ENCODE measurements at regions not wholly inside any gene's neighbourhood (a gene's known extent, or its start where the extent isn't known, plus 50 kb on each side); places are given as distances from the start of the nearest gene placed in this dataset.

DNA sequence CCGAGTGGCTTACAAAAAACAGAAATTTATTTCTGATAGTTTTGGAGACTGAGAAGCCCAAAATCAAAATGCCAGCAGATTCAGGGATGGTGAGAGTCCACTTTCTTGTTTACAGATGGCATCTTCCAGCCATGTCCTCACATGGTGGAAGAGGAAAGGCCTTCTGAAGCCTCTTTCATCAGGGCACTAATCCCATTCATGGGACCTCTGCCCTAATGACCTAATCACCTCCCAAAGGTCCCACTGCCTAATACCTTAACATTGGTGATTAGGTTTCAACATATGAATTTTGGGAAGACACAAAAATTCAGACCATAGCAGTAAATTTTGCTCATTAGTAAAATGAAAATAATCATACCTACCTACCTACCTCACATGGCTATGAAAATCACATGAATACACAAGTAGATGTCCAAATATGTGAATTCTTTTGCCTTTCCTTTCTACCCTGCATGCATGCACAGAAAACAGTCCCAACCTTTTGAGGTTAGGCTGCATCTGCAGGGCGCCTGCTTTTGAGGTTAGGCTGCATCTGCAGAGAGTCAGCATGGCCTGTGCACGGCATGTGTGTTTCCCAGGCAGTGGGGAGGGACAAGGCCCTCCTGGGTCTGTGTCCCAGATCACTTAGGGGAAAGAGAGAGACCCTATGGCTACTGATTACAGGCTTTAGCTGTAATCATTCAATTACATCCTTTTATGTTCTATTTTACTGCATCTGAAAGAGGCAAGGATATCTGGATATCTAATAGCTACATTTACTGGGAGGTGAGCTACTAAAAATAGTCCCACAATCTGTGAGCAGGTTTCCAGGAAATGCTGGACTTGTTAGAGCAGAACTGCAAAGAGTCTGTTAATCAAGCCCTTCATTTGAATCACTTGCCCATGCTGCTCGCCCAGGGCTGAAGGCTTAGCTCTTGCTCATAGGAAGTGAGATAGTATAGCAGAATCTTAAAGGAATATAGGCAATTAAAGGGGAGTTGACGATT lies 497.7 kb upstream of the MARCKS start:
- TF ChIP-seq, protein P1, sequence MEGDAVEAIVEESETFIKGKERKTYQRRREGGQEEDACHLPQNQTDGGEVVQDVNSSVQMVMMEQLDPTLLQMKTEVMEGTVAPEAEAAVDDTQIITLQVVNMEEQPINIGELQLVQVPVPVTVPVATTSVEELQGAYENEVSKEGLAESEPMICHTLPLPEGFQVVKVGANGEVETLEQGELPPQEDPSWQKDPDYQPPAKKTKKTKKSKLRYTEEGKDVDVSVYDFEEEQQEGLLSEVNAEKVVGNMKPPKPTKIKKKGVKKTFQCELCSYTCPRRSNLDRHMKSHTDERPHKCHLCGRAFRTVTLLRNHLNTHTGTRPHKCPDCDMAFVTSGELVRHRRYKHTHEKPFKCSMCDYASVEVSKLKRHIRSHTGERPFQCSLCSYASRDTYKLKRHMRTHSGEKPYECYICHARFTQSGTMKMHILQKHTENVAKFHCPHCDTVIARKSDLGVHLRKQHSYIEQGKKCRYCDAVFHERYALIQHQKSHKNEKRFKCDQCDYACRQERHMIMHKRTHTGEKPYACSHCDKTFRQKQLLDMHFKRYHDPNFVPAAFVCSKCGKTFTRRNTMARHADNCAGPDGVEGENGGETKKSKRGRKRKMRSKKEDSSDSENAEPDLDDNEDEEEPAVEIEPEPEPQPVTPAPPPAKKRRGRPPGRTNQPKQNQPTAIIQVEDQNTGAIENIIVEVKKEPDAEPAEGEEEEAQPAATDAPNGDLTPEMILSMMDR (IDR thresholded peaks at IDR 0.05): no peak
- TF ChIP-seq POLR2A (IDR thresholded peaks at IDR 0.05): no peak

Measured in esophagus squamous epithelium (tissue), 4 donors.